Panc1 (cell line): ENCODE measurements at regions not wholly inside any gene's neighbourhood (a gene's known extent, or its start where the extent isn't known, plus 50 kb on each side); places are given as distances from the start of the nearest gene placed in this dataset.

Experiments
- ATAC-seq: fragments of 200-7000 bp; cut with Tn5 transposase; 2 replicates; pipeline ENCODE4 v1.9.1; 2020; ENCODE audit warnings: mild to moderate bottlenecking, moderate library complexity
- BruUV-seq: library from RNA; stranded (reverse); fragments of 400-500 nt; replicated peaks from 2 replicates; lab custom pipeline; 2021; lab: Mats Ljungman, UMichigan
- CTCF ChIA-PET: fragments of 300-600 bp; sonication (Branson Sonifier 250); formaldehyde crosslinking; loops from one replicate; lab custom pipeline; 2022; ENCODE audit warnings: antibody characterized with exemption; lab: Charles Lee
- POLR2A ChIA-PET: fragments of 300-600 bp; sonication (Branson Sonifier 250); formaldehyde crosslinking; loops from one replicate; lab custom pipeline; 2022; ENCODE audit warnings: antibody characterized with exemption; lab: Charles Lee
- DNase-seq: peaks from one replicate; pipeline ENCODE4 v3.0.0-alpha.2; 2010; ENCODE audit warnings: low read depth, low spot score
- H3K27ac ChIP-seq: 2 replicates; pipeline ENCODE4 v1.5.1; 2011; ENCODE audit warnings: mild to moderate bottlenecking, low read length, inconsistent platforms
- H3K27me3 ChIP-seq: fragments of 200-500 bp; sonication (Bioruptor generic); 2 replicates; pipeline ENCODE4 v1.6.0; 2014; ENCODE audit warnings: low read length, inconsistent platforms; ENCODE audit not compliant: control insufficient read depth, insufficient read depth
- H3K36me3 ChIP-seq: fragments of 200-500 bp; sonication (Bioruptor generic); 2 replicates; pipeline ENCODE4 v1.5.1; 2014; ENCODE audit warnings: inconsistent platforms, mild to moderate bottlenecking, low read length, moderate library complexity; ENCODE audit not compliant: control insufficient read depth, insufficient read depth
- H3K4me1 ChIP-seq: 2 replicates; pipeline ENCODE4 v1.5.1; 2011; ENCODE audit warnings: inconsistent platforms, mild to moderate bottlenecking, low read length, moderate library complexity; ENCODE audit not compliant: control insufficient read depth, insufficient read depth
- H3K4me3 ChIP-seq, 2 experiments: 2 replicates each; pipeline ENCODE4 v1.5.1; 2011 to 2012; ENCODE audit warnings: low read depth in 2 of 2, low read length in 2 of 2, mild to moderate bottlenecking in 2 of 2, inconsistent platforms in 1 of 2, moderate library complexity in 1 of 2
- H3K9me3 ChIP-seq: fragments of 200-500 bp; sonication (Bioruptor generic); 2 replicates; pipeline ENCODE4 v1.5.1; 2014; ENCODE audit warnings: low read depth, mild to moderate bottlenecking, inconsistent platforms, low read length, moderate library complexity; ENCODE audit not compliant: control insufficient read depth, insufficient read depth
- CTCF ChIP-seq: fragments of 450-650 bp; IDR thresholded peaks from 2 replicates; pipeline ENCODE4 v1.5.1; 2017; ENCODE audit warnings: mild to moderate bottlenecking
- POLR2AphosphoS5 ChIP-seq: IDR thresholded peaks from 2 replicates; pipeline ENCODE4 v1.6.1; 2012; ENCODE audit warnings: mild to moderate bottlenecking, low read depth, low read length, moderate library complexity
- REST ChIP-seq, 2 experiments: IDR thresholded peaks; 2 replicates each; pipeline ENCODE4 v1.6.1; 2011 to 2012; ENCODE audit warnings: low read depth in 2 of 2, control low read depth in 1 of 2, low read length in 1 of 2, mild to moderate bottlenecking in 1 of 2, moderate library complexity in 1 of 2; ENCODE audit not compliant: insufficient read depth in 1 of 2
- SIN3A ChIP-seq: IDR thresholded peaks from 2 replicates; pipeline ENCODE4 v1.6.1; 2012; ENCODE audit warnings: low read depth, mild to moderate bottlenecking, low read length, moderate library complexity, borderline replicate concordance; ENCODE audit not compliant: insufficient read depth
- TCF7L2 ChIP-seq: IDR thresholded peaks from 2 replicates; pipeline ENCODE4 v1.6.1; 2011; ENCODE audit warnings: mild to moderate bottlenecking, low read depth, low read length, inconsistent platforms
- in situ Hi-C: cut with HindIII; loops from 2 replicates; pipeline ENCODE4 v1.10.0; 2016; ENCODE audit warnings: low sequenced_read_pairs, low pct_unique_long_range_greater_than_20kb
- intact Hi-C: fragments of 100-400 bp; cut with micrococcal nuclease; formaldehyde crosslinking; loops from one replicate; pipeline ENCODE4 v1.10.0; 2022; ENCODE audit not compliant: unreplicated experiment

- POLR2A ChIA-PET, result no interaction called here
- Histone ChIP-seq H3K27ac (no peak overlapping the region), H3K4me1 (no peaks in the 10 kb centered on the region), H3K9me3 (no peaks in the 10 kb centered on the region), H3K4me3 (no peak overlapping the region), H3K27me3 (no peaks in the 10 kb centered on the region), H3K36me3 (no peaks in the 10 kb centered on the region)
- no peak for TF ChIP-seq CTCF
- TF ChIP-seq REST (IDR thresholded peaks at IDR 0.05; ENCODE audit: insufficient read depth in 1 of 2, low read depth in 2 of 2, low read length in 1 of 2), result no peak
- no peak for TF ChIP-seq TCF7L2
- no peak for TF ChIP-seq SIN3A
- no peak for TF ChIP-seq POLR2AphosphoS5
- intact Hi-C loops, result no loop called here
- BruUV-seq, result no TSS peak
- in situ Hi-C loops, result no loop called here
- CTCF ChIA-PET, result no interaction called here
- no peak for ATAC-seq
- DNase-seq, result no peak
Observed at GRCh38 chr5:10892147-10892910, 131.3 kb upstream of the DAP start.

- Histone ChIP-seq H3K4me3 (no peak overlapping the region), H3K27me3 (no peaks in the 10 kb centered on the region), H3K9me3 (no peaks in the 10 kb centered on the region), H3K36me3 (no peaks in the 10 kb centered on the region), H3K4me1 (no peaks in the 10 kb centered on the region), H3K27ac (no peak overlapping the region)
- ATAC-seq, result no peak
- no TSS peak for BruUV-seq
- ChIA-PET CTCF (no interaction called here), POLR2A (interaction anchor here (0.6 kb wide), 1 partner anchor 1220 kb away, joined by 4 read pairs; no protein-coding TSS in a partner anchor)
- no peak for TF ChIP-seq SIN3A
- no peak for TF ChIP-seq REST (IDR thresholded peaks at IDR 0.05; ENCODE audit: insufficient read depth in 1 of 2, low read depth in 2 of 2, low read length in 1 of 2)
- TF ChIP-seq CTCF, result no peak
- no peak for TF ChIP-seq TCF7L2
- no peak for TF ChIP-seq POLR2AphosphoS5
- in situ Hi-C loops, result no loop called here
- intact Hi-C loops, result no loop called here
- DNase-seq, result no peak
Observed at GRCh38 chr5:10891193-10891592, 130.2 kb upstream of the DAP start.
